GM18505 (cell line): ENCODE measurements at regions not wholly inside any gene's neighbourhood (a gene's known extent, or its start where the extent isn't known, plus 50 kb on each side); places are given as distances from the start of the nearest gene placed in this dataset.
A peak's percentile ranks its signal among the peaks of the same experiment; 100 is the strongest.
"Not testable (repeated sequence)": the region's sequence is repeated elsewhere in the genome, so short reads cannot be mapped to it uniquely, and the experiment has no call there.

Experiments
- ATAC-seq: cut with Tn5 transposase; IDR thresholded peaks from one replicate; pipeline ENCODE4 v1.9.1; 2021; ENCODE audit not compliant: unreplicated experiment
- POLR2A ChIP-seq: IDR thresholded peaks from 4 replicates; pipeline ENCODE4 v1.6.1; 2011; ENCODE audit warnings: borderline replicate concordance; ENCODE audit not compliant: insufficient read depth, insufficient read length; ENCODE audit errors: extremely low read depth

DNA sequence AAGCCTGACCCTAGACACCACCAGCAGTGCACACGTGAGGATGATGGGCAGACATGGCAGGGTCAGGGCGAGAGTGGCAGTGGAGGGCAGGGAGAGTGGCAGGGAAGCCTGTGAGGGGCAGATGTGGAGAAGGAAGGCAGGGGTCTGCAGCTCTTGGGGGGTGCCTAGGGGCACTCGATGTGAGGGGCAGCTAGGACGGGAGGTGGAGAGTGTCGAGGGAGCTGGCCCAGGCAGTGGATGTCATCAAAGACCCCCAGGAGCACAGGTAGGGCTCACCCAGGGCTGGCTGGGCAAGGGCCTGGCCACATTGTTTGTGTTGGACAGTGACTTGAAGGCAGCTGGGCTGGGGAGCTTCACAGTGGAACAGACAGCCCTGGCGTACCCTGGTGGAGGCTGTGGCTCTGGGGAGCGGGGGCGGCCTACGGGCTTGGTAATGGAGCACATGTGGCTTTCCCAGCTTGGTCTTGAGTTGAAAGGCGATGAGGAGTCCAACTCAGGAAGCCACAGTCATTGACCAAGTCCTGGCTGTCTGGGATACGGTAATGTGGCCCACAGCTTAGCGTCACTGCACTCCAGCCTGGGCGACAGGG lies 87.1 kb downstream of the RTP5 start:
- no peak for TF ChIP-seq POLR2A
- ATAC-seq: no peak

DNA sequence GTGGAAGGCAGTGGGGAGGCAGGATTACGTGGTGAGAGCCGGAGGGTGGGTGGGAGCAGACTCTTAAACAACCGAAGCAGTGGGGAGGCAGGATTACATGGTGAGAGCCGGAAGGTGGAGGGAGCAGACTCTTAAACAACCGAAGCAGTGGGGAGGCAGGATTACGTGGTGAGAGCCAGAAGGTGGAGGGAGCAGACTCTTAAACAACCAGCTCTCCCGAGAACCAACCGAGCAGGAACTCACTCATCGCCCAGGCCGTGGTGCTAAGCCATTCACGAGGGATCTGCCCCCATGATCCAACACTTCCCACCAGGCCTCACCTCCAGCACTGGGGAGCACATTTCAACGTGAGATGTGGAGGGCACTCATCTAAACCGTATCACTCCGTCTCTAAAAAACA lies 87.7 kb downstream of the RTP5 start:
- no peak for TF ChIP-seq POLR2A
- no peak for ATAC-seq

DNA sequence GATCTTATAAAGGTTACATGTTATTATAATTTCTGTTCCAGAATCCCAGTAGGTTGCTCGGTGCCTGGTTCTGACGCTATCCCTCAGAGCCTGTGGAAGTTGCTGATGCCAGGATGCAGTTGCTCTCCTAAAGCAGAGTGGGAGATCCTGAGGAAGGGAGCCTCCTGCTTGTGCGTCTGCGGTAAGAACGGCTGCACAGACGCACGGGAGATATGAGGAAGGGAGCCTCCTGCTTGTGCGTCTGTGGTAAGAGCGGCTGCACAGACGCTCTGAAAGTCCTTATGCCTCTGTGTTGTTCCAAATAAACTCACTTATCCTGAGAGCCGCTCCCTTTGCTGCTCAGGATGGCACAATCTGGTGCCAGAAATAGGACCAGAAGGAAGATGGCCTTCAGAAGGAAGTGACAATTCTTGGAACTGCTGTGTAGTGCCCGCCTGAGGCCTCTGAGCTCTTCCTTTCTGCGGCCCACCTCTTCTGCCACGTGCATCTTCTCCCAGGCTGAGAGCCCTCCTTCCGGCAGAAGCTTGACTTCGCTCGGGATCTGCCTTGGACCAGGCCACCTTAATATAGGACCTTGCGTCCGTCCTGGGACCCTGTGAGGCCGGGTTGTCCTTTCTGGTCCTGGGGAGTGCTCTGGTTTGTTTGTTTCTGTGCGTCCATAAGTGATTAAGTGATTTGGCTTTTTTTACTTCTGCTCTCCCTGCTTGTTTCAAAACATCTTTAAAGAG lies 89.5 kb downstream of the RTP5 start:
- ATAC-seq: no peak
- TF ChIP-seq POLR2A: no peak

DNA sequence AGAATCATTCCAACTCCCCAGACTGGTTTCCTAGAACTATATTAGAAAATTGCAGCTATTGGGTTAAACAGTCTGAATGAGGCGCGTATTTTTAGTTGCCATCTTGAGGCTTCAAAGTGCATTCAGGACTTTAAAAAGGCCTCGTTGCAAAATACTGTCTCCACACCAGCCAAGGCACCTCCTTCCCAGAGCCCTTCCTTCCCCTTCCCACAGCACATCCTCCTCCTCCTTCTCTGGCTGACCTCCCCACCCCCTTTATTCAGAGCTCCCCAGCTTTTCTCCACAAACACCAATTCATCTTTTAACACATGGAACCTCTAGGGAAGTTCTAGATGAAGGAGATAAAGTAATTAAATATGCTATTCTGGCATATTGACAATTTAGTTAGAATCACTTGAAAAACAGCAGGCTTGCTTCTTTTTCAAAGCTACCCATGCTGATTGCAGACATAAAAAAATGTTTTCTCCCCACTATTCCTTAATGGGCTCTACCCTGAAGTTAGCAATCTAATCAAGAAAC lies 90.3 kb downstream of the RTP5 start:
- ATAC-seq: no peak
- no peak for TF ChIP-seq POLR2A

DNA sequence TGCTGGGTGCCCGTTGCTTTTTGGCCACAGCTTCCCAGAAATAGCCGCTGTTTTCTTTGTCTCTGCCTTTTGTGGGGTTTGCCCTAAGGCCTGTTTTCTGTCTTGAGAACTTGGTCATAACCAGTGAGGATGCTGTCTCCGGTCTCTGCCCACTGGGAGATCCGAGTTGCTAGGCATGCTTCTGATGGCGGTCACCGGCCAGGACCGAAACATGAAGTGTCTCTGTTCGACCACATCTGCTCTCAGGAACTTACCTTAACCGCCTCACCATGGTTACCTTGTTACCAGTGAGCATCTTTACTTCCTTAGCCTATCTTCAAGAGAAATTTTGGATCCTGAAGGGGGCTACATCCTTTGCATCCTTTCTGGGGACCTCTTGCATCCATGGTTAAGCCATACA lies 91.9 kb downstream of the RTP5 start:
- no peak for ATAC-seq
- no peak for TF ChIP-seq POLR2A

DNA sequence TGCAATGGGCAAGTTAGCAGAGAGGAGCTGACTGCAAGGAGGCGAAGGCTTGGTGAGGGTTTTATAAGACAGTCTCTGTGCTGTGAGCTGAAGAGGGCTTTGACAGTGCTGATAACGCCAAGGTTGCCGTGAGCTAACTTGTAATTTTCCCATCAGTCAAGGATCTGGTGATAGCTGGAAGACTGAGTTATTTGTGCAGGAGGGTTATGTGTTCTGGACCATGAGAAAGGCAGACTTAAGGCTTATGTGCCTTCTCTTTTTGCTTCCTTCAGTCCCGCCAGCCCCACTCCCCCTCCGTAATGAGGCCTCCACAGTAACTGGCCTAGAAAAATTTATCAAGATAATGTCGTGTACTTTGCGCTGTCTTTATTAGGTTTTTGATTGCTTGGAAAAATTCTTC lies 94.6 kb downstream of the RTP5 start:
- no peak for ATAC-seq
- TF ChIP-seq POLR2A: no peak

DNA sequence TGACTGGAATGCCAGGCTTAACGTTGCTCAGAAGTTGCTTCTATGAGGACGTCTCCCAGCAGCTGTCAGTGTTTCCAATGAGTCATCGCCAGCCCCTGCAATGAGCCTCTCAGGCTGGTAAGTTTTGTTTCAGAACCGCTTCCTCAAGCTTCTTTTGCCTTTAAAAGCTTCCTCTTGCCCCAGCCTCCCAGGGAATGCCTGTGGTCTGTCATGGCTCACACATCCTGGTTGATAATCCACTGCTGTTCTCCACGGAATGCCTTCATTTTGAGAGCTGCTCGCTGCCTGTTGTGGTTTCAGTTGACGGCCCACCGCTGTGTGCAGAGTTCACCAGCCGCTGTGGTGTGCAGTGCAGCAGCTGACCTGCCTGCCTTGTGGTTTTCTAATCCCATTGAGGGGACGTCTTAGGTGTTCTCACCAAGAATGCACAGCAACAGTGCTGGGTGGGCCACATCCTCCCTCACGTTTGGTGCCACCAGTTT lies 96.4 kb downstream of the RTP5 start:
- TF ChIP-seq POLR2A: no peak
- peak; percentile 71 for ATAC-seq

DNA sequence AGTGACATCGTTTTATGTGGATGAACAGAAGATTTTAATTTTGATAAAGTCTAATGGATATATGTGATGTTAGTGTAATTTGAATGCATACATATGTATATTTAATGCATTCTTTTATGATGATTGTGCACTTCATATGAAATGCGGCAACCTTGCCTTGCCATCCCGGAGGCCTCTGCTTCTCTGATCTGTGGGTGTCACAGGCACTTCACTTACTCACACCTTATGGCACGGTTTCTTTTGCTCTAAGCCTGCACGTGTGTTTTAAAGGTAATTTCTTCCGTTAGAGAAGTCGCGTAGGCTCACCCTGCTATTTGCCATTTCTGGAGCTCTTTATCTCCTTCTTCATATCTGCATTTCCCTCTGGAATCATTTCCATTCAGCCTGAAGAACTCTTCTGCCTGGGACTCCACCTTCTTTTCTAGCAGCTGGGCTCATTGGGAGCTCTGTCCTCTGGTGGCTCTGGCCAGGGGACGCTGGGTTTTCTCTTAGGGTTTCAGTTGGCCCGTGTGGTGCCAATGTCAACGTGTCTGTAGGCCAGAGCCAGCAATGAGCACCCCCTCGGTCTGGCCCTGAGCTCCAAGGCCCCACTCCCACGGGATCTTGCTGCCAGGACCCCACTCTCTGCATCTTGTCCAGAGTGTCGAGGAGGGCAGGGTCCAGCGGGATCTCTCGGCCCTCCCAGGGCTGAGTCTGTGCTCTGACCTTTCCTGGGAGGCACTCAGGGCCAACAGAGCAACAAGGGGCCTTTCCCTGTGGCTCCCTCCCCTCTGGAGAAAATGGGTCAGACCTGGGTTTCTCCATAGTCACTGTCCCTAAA lies 97.3 kb downstream of the RTP5 start:
- TF ChIP-seq POLR2A: no peak
- no peak for ATAC-seq

DNA sequence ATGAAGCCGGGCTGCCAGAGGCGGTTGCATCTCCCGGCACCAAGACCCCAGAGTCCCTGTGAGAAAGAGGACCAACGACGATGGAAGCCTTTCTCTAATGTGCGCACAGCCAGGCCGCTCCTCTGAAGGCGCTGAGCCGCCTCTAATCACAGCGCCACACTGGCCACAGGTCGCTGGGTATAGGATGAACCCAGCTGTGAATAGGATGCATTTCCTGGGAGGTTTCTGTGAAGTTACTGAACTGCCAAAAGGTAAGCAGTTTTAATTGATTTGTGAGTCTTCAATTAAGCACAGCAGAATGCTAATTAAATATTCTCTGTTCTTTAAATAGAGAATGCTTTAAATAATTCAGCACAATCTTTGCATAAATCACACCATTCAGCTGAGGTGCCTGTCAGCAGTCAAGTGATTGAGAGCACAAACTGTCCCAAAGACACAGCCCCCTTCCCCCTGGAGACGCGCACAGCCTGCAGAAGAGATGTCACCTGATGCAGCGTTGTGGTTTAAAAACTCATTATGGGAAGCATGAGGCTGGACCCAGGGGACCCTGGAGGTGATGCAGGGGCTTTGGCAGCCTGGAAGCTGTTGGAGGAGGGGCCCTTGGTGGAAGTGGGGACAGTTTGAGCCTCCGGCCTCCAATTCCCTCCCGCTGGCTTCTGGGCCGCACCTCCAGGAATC lies 98.1 kb downstream of the RTP5 start:
- no peak for TF ChIP-seq POLR2A
- no peak for ATAC-seq

DNA sequence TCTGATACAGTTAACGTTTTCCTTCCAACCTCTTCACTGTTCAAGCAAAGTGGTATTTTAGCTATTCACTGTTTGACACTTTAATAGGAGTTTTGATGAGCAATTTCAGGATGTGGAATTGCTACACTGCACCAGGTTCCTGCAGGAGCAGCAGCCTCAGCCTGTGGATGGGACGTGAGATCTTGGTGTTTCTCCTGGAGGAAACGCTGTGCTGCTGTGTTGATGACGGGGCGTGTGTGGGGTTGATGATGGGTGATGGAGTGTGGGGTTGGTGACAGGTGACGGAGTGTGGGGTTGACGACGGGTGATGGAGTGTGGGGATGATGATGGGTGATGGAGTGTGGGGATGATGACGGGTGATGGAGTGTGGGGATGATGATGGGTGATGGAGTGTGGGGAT lies 98.9 kb downstream of the RTP5 start:
- TF ChIP-seq POLR2A: no peak
- ATAC-seq: no peak

DNA sequence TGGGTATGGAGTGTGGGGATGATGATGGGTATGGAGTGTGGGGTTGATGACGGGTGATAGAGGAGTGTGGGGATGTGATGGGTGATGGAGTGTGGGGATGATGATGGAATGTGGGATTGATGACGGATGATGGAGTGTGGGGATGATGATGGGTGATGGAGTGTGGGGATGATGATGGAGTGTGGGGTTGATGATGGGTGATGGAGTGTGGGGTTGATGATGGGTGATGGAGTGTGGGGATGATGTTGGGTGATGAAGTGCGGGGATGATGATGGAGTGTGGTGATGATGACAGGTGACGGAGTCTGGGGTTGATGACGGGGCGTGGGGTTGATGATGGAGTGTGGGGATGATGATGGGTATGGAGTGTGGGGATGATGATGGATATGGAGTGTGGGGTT lies 99.7 kb downstream of the RTP5 start:
- ATAC-seq: not testable (repeated sequence)

DNA sequence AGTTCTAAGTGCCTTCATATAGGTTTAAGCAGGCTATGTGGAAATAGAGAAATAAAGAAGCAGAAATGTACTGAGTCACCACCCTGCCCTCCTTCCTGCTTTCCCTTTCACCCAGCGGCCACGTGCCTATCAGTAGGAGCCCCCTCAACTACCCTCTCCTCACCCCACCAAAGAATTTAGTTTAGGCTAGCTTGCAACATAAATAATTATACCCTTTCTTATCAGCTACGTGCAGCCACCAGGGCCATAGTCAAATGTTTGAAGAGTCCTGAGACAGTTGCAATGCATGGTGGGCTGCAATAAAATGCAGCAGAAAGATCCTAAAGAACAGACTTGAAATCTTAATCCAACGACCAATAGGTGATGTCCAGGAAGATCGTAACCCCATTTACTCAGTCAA lies 101.2 kb downstream of the RTP5 start:
- ATAC-seq: no peak
- TF ChIP-seq POLR2A: no peak

DNA sequence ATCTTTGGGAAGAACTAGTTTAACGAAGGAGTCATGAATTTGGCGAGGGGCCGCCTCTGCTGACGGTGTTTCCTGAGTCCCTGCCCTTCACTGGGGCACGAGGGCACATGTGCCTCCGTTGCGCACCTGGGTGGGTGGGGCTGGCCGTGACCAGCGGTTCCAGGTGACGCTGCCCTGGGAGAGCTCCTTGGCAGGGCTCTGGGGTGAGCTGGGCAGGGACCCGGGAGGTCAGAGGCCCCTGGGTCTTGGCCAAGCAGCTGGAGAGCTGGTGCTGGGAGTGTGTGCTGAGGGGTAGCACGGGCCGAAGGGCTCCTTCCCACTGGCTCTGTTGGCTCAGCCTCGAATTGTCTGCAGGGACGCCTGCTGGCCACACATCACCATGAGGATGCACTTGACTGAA lies 104.6 kb downstream of the RTP5 start:
- TF ChIP-seq POLR2A: no peak
- ATAC-seq: no peak
